ENCODE measurements at regions not wholly inside any gene's neighbourhood (a gene's known extent, or its start where the extent isn't known, plus 50 kb on each side); places are given as distances from the start of the nearest gene placed in this dataset.

GRCh38 chr4:173684223-173684622 is 154.2 kb upstream of the HAND2 start:
- DNase-seq, result no peak
- Histone ChIP-seq H4K5ac (ENCODE audit: insufficient read length, low read depth, low read length) (no peak overlapping the region), H3K23ac (ENCODE audit: insufficient read length, low read depth, low read length) (no peak overlapping the region), H3K79me2 (ENCODE audit: insufficient read depth, low read length) (no peaks in the 10 kb centered on the region), H3K79me1 (ENCODE audit: insufficient read depth, low read depth, low read length, poor library complexity, severe bottlenecking) (no peaks in the 10 kb centered on the region), H2BK12ac (ENCODE audit: insufficient read length, low read depth, low read length) (no peak overlapping the region), H2BK120ac (ENCODE audit: low read depth, low read length, poor library complexity, severe bottlenecking) (no peak overlapping the region), H3K4me1 (ENCODE audit: insufficient read depth, low read length) (no peaks in the 10 kb centered on the region), H4K8ac (replicated peaks; ENCODE audit: insufficient read length, low read depth, low read length) (no peak overlapping the region), H2BK5ac (ENCODE audit: insufficient read length, low read length) (no peak overlapping the region), H3K23me2 (ENCODE audit: insufficient read length, low read depth, low read length, poor library complexity, severe bottlenecking) (no peaks in the 10 kb centered on the region), H2BK20ac (ENCODE audit: low read depth, low read length, poor library complexity, severe bottlenecking) (no peak overlapping the region), H3K14ac (ENCODE audit: insufficient read depth, low read length) (no peak overlapping the region), H2BK15ac (ENCODE audit: low read depth, low read length) (no peak overlapping the region), H3K4ac (ENCODE audit: low read depth, low read length) (no peak overlapping the region), H4K20me1 (ENCODE audit: control insufficient read depth, insufficient read depth, insufficient read length) (no peaks in the 10 kb centered on the region), H3K4me2 (ENCODE audit: insufficient read depth, insufficient read length, low read length) (no peak overlapping the region), H3K27me3 (ENCODE audit: insufficient read depth, low read length) (no peaks in the 10 kb centered on the region), H3K9ac (ENCODE audit: extremely low read depth, insufficient read length, low read length) (no peak overlapping the region), H2AK5ac (ENCODE audit: insufficient read length, low read length) (no peak overlapping the region), H3K9me3 (ENCODE audit: control insufficient read depth, low read depth, low read length) (no peaks in the 10 kb centered on the region), H3T11ph (ENCODE audit: low read length) (no peak overlapping the region), H3K18ac (ENCODE audit: insufficient read length, low read depth, low read length) (no peak overlapping the region), H3K56ac (ENCODE audit: insufficient read length, low read depth, low read length) (no peak overlapping the region), H4K91ac (ENCODE audit: insufficient read length, low read depth, low read length) (no peak overlapping the region), H3K27ac (ENCODE audit: insufficient read length, low read depth, low read length) (no peak overlapping the region), H2AFZ (ENCODE audit: low read length) (no peak overlapping the region)
- Mint-ChIP-seq H3K27ac (no peak overlapping the region), H3K4me3 (no peak overlapping the region), H3K36me3 (ENCODE audit: insufficient read depth in 1 of 3, low read depth in 3 of 3) (no peaks in the 10 kb centered on the region), H3K9me3 (no peaks in the 10 kb centered on the region), H3K27me3 (ENCODE audit: low read depth) (peaks cover 6% of the 10 kb centered on the region; the same call in 1 of the 2 replicates), H3K4me1 (no peaks in the 10 kb centered on the region)
- no CpG with 5 or more reads among the region's 3 CpGs for WGBS (ENCODE audit: extremely low coverage, insufficient read length, low lambda C conversion rate)
- no peak for TF ChIP-seq CTCF (conservative IDR thresholded peaks at IDR 0.05)
